ENCODE measurements at regions not wholly inside any gene's neighbourhood (a gene's known extent, or its start where the extent isn't known, plus 50 kb on each side); places are given as distances from the start of the nearest gene placed in this dataset.
A peak's percentile ranks its signal among the peaks of the same experiment; 100 is the strongest.
"Not testable (repeated sequence)": the region's sequence is repeated elsewhere in the genome, so short reads cannot be mapped to it uniquely, and the experiment has no call there.

GRCh38 chr6:6411115-6411514, 90.7 kb upstream of the F13A1 start:
- Histone ChIP-seq H3K27ac (no peak overlapping the region), H3K4me3 (no peak overlapping the region)

- Histone ChIP-seq H3K27ac (no peak overlapping the region), H3K4me3 (no peak overlapping the region)
These were observed 91.8 kb upstream of the F13A1 start for GRCh38 chr6:6412221-6412620.

GRCh38 chr6:6412700-6413099, 92.2 kb upstream of the F13A1 start:
- Histone ChIP-seq H3K27ac (no peak overlapping the region), H3K4me3 (no peak overlapping the region)

GRCh38 chr6:6414931-6415330, 94.5 kb upstream of the F13A1 start:
- H3K27ac ChIP-seq = no peak overlapping the region
- no peak overlapping the region for H3K4me3 ChIP-seq

- Histone ChIP-seq H3K27ac (no peak overlapping the region), H3K4me3 (no peak overlapping the region)
These were observed 97.0 kb upstream of the F13A1 start for GRCh38 chr6:6417475-6417874.

DNA sequence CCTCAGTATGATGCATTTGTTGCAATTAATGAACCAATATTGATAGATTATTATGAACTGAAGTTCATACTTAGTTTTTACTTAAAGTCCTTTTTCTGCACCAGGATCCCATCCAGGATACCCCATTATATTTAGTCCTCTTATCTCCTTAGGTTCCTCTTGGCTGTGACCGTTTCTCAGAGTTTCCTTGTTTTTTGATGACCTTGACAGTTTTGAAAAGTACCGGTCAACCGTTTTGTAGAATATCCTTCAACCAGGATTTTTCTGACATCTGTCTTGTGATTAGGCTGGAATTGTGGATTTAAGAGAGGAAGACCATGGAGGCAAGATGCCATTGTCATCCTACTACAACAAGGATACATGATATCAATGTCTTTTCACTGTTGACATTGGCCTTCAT, 98.0 kb upstream of the F13A1 start:
- H3K27ac ChIP-seq = no peak overlapping the region
- no peak overlapping the region for H3K4me3 ChIP-seq

DNA sequence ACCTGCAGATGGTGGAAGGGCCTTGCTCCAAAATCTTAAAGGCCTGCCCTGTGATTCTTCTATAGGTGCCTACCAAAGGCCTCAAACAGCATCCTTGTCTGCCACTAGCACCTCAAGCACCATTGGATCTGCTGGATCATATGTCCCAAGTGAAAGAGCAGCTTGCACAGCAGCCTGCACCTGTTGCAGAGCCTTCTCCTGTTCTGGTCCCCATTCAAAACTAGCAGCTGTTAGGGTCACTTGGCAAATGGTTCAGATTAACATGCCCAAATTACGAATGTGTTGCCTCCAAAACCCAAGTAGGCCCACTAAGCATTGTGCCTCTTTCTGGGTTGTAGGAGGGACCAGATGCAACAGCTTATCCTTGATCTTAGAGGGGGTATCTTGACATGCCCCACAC, 99.6 kb upstream of the F13A1 start:
- Histone ChIP-seq H3K4me3 (no peak overlapping the region), H3K27ac (no peak overlapping the region)

GRCh38 chr6:6434151-6434550, 113.7 kb upstream of the F13A1 start:
- H3K27ac ChIP-seq = no peak overlapping the region
- H3K4me3 ChIP-seq = no peak overlapping the region

DNA sequence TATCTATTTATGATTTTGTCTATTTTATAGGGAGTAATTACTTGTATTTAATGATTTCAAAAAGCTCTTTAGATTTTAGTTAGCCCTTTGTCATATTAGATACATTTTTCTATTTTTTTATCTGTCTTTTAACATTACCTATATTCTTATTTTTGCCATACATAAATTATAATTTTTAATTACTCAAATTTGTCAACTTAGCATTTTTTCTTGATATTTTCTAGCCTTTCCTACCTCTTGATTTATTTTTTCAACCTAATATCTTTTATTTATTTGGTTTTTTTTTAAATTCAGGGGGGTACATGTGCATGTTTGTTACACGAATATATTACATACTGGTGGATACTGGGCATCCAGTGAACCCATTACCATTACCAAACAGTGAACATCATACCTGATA, 114.3 kb upstream of the F13A1 start:
- Histone ChIP-seq H3K27ac (no peak overlapping the region), H3K4me3 (no peak overlapping the region)

DNA sequence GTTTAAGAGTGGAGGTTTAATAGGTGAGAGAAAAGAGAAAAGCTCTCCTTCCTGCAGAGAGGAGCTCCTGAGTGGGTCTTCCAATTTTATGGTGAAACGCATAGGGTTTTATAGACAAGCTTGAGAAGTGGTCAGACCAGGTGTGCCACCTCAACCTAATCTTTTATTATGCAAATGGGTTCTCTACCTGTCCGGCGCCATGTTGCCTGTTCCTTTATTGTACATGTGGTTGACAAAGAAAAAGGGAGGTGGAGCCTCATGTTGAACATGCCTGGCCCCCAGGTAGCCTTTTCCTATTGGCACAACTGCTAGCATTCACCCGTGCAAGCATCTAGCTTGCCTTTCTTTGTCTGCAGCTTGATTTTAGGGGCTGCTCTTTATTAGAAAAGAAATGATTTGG, 115.9 kb upstream of the F13A1 start:
- Histone ChIP-seq H3K27ac (no peak overlapping the region), H3K4me3 (no peak overlapping the region)

DNA sequence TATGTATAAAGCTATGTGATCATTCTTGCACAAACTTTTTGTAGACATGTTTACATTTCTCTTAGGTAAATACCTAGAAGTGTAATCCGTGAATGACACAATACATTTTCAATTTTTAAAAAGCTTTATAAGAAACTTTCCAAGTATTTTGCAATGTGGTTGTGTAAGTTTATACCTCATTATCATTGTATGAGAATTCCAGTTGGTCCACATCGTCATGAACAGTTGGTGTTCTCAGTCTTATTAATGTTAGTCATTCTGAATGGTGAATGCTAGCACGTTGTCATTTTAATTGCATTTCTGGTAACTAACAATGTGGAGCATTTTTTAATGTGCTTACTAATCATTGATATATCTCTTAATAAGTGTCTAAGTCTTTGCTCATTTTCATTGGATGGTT, 116.5 kb upstream of the F13A1 start:
- H3K4me3 ChIP-seq = no peak overlapping the region
- no peak overlapping the region for H3K27ac ChIP-seq

DNA sequence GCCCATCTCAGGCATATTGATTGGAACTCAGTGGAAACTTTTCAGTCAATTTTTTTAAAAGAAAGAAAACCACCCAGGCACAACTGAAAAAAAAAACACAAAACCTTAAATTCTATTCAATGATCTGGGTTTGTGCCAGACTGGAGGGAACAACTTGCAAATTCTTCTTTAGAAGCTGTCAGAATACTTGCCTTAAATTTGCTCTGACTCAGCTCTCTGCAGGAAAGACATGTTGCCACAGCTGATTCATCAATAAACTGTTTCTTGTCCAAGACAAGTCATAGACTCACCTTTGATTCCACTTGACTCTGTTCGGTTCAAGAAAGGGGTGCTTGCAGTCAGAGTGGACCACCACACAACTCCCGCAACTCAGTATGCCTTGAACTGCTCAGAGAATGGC, 117.8 kb upstream of the F13A1 start:
- Histone ChIP-seq H3K27ac (no peak overlapping the region), H3K4me3 (no peak overlapping the region)

DNA sequence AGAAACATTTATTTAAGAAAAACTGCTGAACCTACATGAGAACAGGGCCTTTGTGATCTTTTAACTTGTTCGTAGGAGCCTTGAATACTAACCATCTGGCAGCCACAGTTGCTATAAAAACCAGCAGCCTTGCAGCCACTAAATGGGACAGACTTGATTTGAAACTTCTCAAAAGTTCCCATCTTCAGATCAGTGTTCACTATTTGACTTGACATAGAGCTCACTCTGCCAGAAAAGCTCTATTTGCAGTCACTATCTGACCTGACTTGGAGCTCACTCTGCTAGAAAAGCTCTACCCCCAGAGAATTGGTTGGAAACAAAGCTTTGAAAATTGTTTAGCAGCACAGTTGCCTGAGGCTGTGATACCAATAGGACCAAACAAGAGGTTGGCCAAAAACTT, 119.3 kb upstream of the F13A1 start:
- no peak overlapping the region for H3K4me3 ChIP-seq
- H3K27ac ChIP-seq = no peak overlapping the region

DNA sequence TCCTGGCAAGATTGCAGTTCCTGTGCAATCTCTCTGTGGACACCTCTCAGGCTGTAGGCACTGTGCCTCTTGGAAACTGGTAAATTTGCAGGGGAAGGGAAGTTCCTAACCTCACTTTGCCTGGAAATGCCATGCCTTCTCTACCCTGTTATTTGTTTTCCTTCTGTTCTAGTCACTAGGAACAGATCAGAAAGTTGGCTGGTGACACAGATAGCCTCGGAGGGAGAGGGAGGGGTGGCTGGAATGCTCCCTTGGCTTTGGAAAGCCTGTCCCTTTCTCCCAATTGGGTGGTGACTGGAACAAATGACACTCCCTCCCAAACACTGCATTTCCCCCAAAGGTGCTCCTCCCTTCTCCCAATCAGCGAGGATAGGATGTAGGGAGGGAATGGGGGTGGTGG, 131.5 kb upstream of the F13A1 start:
- H3K27ac ChIP-seq = peak overlapping the region in 1 of 21 experiments; percentile 63
- no peak overlapping the region for H3K4me3 ChIP-seq

GRCh38 chr6:6453186-6453585, 132.7 kb upstream of the F13A1 start:
- H3K4me3 ChIP-seq = no peak overlapping the region
- H3K27ac ChIP-seq = peak overlapping the region in 1 of 21 experiments; percentile 63

DNA sequence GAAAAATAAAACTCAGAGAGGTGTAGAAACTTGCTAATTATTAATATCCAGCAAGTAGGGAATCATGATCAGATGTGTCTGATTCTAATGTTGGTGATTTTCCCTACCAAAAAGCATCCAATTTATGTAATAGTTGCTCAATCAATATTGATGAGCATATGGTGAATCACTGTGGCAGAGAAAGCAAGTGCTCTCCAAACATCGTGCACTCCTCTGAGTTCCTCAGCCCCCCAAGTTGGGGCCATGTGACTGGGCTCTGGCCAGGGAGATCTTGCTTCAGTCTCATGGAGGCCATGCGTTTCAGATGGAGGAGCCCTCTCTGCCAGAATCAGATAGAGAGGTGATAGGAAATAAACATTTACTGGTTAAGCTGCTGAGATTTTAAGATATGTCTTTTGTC, 133.2 kb upstream of the LY86 start:
- no peak overlapping the region for H3K4me3 ChIP-seq

GRCh38 chr6:6458172-6458571, 130.3 kb upstream of the LY86 start:
- no peak overlapping the region for H3K4me3 ChIP-seq
- no peak overlapping the region for H3K27ac ChIP-seq

More for the DNA sequence above, 133.2 kb upstream of the LY86 start:
- no peak overlapping the region for H3K27ac ChIP-seq

DNA sequence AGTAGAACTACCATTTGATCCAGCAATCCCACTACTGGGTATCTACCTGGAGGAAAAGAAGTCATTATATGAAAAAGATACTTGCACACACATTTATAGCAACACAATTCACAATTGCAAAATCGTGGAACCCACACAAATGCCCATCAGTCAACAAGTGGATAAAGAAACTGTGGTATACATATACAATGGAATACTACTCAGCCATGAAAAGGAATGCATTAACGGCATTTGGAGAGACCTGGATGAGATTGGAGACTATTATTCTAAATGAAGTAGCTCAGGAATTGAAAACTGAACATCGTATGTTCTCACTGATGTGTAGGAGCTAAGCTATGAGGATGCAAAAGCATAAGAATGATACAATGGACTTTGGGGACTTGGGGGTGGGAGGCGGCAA, 128.6 kb upstream of the LY86 start:
- H3K4me3 ChIP-seq, H3K27ac ChIP-seq: not testable (repeated sequence)

- Histone ChIP-seq H3K27ac (peak overlapping the region in 1 of 21 experiments; percentile 1), H3K4me3 (no peak overlapping the region)
These were observed 128.1 kb upstream of the LY86 start for GRCh38 chr6:6460416-6460815.

DNA sequence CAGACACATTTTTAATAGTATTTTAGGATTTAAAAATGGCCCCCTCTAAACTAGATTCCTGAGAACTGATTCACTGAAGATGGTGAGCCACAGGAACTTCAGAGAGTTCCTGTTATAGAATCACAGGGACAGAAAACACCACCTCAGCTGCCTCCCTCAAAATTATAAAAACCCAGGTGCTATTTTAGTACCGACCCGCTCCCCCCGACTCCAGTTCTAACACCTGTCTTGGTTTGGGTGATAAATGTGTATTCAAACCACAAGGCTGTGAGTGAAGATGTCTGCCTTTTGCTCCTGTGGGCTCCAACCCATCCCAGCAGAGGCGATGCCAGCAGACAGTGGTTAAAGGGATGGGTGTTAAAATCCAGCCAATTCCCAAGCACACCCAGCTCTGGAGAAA, 127.4 kb upstream of the LY86 start:
- Histone ChIP-seq H3K27ac (peak overlapping the region in 2 of 21 experiments; percentile 1 to 12), H3K4me3 (no peak overlapping the region)

DNA sequence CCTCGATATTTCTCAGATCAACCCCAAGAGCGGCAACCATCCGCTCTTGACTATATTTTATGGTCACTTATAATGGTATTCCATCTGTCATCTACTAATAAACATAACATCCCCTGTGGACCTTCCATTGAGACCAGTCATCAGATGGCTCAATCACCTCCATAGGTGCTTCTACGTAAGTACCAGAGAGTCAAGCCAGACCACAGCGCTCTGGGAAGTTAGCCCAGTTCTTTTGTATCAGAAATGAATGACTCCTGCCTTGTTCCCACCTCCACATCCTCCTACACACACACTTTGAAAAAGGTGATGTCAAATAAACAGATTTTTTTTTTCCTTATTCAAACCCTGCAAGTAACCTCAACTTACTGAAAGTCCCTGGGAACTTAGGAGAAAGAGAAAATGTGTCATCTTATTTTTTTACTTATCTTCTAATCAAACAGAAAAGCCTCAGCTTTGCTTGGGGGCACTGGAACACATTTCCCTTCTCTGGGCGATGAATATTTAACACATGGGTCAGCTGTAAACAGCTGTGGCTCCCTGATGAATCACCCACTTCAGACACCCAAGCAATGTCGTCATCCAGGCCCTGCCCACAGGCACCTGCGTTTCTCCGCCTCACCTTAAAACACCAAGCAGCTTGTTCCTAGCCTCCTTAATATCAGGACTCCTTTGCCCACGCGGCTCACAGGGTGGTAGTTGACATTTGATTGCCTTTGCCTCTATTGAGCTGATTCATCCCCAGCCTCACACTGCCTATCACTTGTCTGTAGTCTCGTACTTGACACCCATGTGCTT, 121.4 kb upstream of the LY86 start:
- Histone ChIP-seq H3K27ac (no peak overlapping the region), H3K4me3 (no peak overlapping the region)

- no peak overlapping the region for H3K4me3 ChIP-seq
- H3K27ac ChIP-seq = peak overlapping the region in 3 of 21 experiments; percentile 3 to 47 (median 18)
These were observed 119.4 kb upstream of the LY86 start for GRCh38 chr6:6469074-6469473.

All from skin epidermis (tissue), 12 donors.